GM12801 (cell line): ENCODE measurements at regions not wholly inside any gene's neighbourhood (a gene's known extent, or its start where the extent isn't known, plus 50 kb on each side); places are given as distances from the start of the nearest gene placed in this dataset.

Source experiments
- CTCF ChIP-seq: IDR thresholded peaks from one replicate; pipeline ENCODE4 v1.5.1; 2011; ENCODE audit warnings: control low read depth; ENCODE audit not compliant: insufficient read length; ENCODE audit errors: extremely low read depth

GRCh38 chr22:23401111-23401909 lies 178.8 kb downstream of the IGLL1 start:
- no peak for TF ChIP-seq CTCF

GRCh38 chr22:23400286-23400981 lies 179.7 kb downstream of the IGLL1 start:
- TF ChIP-seq CTCF: no peak

GRCh38 chr22:23399367-23400285 lies 180.5 kb downstream of the IGLL1 start:
- TF ChIP-seq CTCF: no peak

- no peak for TF ChIP-seq CTCF
These were observed 181.3 kb downstream of the IGLL1 start for GRCh38 chr22:23398701-23399366.

- no peak for TF ChIP-seq CTCF
These were observed 182.2 kb downstream of the IGLL1 start for GRCh38 chr22:23397613-23398567.

GRCh38 chr22:23397008-23397612 lies 183.0 kb downstream of the IGLL1 start:
- no peak for TF ChIP-seq CTCF
